ENCODE measurements at regions not wholly inside any gene's neighbourhood (a gene's known extent, or its start where the extent isn't known, plus 50 kb on each side); places are given as distances from the start of the nearest gene placed in this dataset.
A peak's percentile ranks its signal among the peaks of the same experiment; 100 is the strongest.

- no peak for TF ChIP-seq E2F8 (IDR thresholded peaks at IDR 0.05; ENCODE audit: low read depth, partially characterized antibody)
- TF ChIP-seq, protein P1, sequence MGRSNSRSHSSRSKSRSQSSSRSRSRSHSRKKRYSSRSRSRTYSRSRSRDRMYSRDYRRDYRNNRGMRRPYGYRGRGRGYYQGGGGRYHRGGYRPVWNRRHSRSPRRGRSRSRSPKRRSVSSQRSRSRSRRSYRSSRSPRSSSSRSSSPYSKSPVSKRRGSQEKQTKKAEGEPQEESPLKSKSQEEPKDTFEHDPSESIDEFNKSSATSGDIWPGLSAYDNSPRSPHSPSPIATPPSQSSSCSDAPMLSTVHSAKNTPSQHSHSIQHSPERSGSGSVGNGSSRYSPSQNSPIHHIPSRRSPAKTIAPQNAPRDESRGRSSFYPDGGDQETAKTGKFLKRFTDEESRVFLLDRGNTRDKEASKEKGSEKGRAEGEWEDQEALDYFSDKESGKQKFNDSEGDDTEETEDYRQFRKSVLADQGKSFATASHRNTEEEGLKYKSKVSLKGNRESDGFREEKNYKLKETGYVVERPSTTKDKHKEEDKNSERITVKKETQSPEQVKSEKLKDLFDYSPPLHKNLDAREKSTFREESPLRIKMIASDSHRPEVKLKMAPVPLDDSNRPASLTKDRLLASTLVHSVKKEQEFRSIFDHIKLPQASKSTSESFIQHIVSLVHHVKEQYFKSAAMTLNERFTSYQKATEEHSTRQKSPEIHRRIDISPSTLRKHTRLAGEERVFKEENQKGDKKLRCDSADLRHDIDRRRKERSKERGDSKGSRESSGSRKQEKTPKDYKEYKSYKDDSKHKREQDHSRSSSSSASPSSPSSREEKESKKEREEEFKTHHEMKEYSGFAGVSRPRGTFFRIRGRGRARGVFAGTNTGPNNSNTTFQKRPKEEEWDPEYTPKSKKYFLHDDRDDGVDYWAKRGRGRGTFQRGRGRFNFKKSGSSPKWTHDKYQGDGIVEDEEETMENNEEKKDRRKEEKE (IDR thresholded peaks at IDR 0.05) = no peak
Observed at GRCh38 chr10:88074971-88075370, 211.5 kb downstream of the PTEN start (continued).

DNA sequence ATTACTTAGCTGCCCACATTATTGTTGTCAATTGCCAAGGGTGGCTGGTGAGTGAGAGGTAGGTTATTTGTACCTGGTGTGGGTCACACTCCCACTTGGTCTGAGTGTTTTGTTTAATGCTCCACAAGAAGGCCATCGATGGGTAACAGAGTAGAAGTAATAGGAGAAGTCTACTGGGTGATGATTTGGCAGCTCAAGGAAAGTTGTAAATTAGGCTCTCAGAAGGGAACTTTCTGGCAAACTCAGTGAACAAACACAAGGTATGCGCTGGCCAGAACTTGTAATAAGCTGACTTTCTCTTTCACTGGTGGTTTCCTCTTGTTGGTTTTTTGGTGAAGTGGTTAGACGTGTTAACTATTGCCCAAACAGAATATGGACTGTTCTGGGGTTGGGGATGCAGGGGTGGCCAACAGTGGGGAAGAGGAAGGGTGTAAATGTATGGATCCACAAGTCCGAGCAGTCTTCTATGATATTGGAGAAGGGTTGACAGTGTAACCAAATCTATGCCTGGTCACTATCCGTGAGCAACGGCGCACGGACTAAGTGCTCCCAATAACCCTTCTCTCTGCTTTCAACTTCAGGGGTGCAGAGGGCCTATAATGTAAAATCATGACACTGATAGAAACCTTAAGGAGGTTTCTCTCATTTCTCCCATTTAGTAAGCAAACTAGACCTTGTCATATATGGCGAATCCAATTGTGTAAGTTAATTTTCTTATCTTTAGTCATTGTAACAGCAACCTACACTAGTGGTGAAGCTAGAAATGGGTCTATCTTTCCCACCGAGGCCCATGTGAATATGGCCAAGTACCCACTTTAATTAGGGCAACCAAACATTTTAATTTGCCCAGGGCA lies 212.8 kb downstream of the PTEN start:
- H3K4me2 ChIP-seq (ENCODE audit: control insufficient read depth, insufficient read depth) = peak overlapping the region; percentile 64
- H3K4me1 ChIP-seq (ENCODE audit: control insufficient read depth, insufficient read depth, low read length) = peaks cover 41% of the 10 kb centered on the region
- 56% methylated on average over 10 of the region's 10 CpGs for WGBS (ENCODE audit: insufficient coverage, insufficient replicate concordance, low lambda C conversion rate, missing lambda C conversion rate)
- RAD21 ChIA-PET (ENCODE audit: unreplicated experiment) = interaction anchor here (0.6 to 2.9 kb wide), 11 partner anchors 7 to 312 kb away, joined by 3 to 10 read pairs (median 5); partner anchors contain the start of genes KLLN and PTEN
- H2AFZ ChIP-seq (ENCODE audit: control insufficient read depth, low read depth, low read length) = no peak overlapping the region; the same call in 1 of the 2 replicates
- FAIRE-seq (peak; percentile 80), ATAC-seq (peak; percentile 73), DNase-seq (ENCODE audit: low read depth, low spot score) (no peak)
- H3K27me3 ChIP-seq (replicated peaks in 1 of 2; ENCODE audit: control insufficient read depth in 2 of 2, insufficient read depth in 2 of 2, low read length in 1 of 2) = no peaks in the 10 kb centered on the region
- intact Hi-C loops (cut with micrococcal nuclease; ENCODE audit: unreplicated experiment) (loop anchor here (2.0 kb wide), 1 partner anchor 61 kb away; no protein-coding TSS in a partner anchor), in situ Hi-C loops (cut with MboI) (no loop called here)
- no TSS peak for BruUV-seq (replicated peaks)
- no peak overlapping the region for H3K4me3 ChIP-seq
- no peak overlapping the region for H3K9ac ChIP-seq (ENCODE audit: control insufficient read depth, insufficient read depth, low read length)
- CTCF ChIA-PET = interaction anchor here (1.6 to 2.1 kb wide), 2 partner anchors 32 to 311 kb away, joined by 4 to 7 read pairs; no protein-coding TSS in a partner anchor
- SMC1A ChIA-PET (ENCODE audit: uncharacterized antibody, unreplicated experiment) = interaction anchor here (0.7 to 19.3 kb wide), 10 partner anchors 8 to 309 kb away, joined by 3 to 229 read pairs (median 4); no protein-coding TSS in a partner anchor
- POLR2A ChIA-PET = interaction anchor here (1.0 to 1.9 kb wide), 5 partner anchors 10 to 161 kb away, joined by 3 to 6 read pairs (median 4); no protein-coding TSS in a partner anchor
- H3K9me3 ChIP-seq (replicated peaks; ENCODE audit: control insufficient read depth, insufficient read depth, low read length) = no peaks in the 10 kb centered on the region; the same call in 2 of the 3 replicates
- H3K79me2 ChIP-seq (ENCODE audit: control insufficient read depth, insufficient read depth, low read length) = peaks cover 1% of the 10 kb centered on the region
- peak overlapping the region; percentile 7; the same call in 1 of the 2 replicates for H3K27ac ChIP-seq (ENCODE audit: control insufficient read depth, insufficient read depth)
- no peaks in the 10 kb centered on the region for H3K36me3 ChIP-seq (ENCODE audit: control insufficient read depth in 2 of 2, insufficient read depth in 2 of 2, low read length in 1 of 2)
- no peaks in the 10 kb centered on the region for H4K20me1 ChIP-seq (ENCODE audit: control insufficient read depth, insufficient read depth)
- no peak for TF ChIP-seq USF2 (IDR thresholded peaks at IDR 0.05; ENCODE audit: borderline replicate concordance, low read depth, low read length)
- TF ChIP-seq MXI1 (IDR thresholded peaks at IDR 0.05; ENCODE audit: low read depth, low read length) = no peak
- TF ChIP-seq BCL11A (IDR thresholded peaks at IDR 0.05; ENCODE audit: low read depth, low read length) = no peak
- no peak for TF ChIP-seq CEBPB (IDR thresholded peaks at IDR 0.05; ENCODE audit: borderline replicate concordance in 1 of 2, low read depth in 2 of 2, low read length in 2 of 2)
- no peak for TF ChIP-seq KDM1A (IDR thresholded peaks at IDR 0.05; ENCODE audit: borderline replicate concordance)

All from GM12878 (cell line).